Ammon's horn (tissue), 1 donor: ENCODE measurements at regions not wholly inside any gene's neighbourhood (a gene's known extent, or its start where the extent isn't known, plus 50 kb on each side); places are given as distances from the start of the nearest gene placed in this dataset.
"Not testable (repeated sequence)": the region's sequence is repeated elsewhere in the genome, so short reads cannot be mapped to it uniquely, and the experiment has no call there.

Experiments used
- DNase-seq: peaks from one replicate; pipeline ENCODE4 v3.0.0-alpha.2; 2016; ENCODE audit warnings: low spot score

- DNase-seq, result not testable (repeated sequence)
Measured at GRCh38 chr16:29160171-29160570, 175.3 kb downstream of the LAT start.

GRCh38 chr16:29159603-29160002 is 174.8 kb downstream of the LAT start:
- not testable (repeated sequence) for DNase-seq

GRCh38 chr16:29158785-29159184 is 173.9 kb downstream of the LAT start:
- DNase-seq, result no peak

GRCh38 chr16:29158031-29158784 is 173.4 kb downstream of the LAT start:
- DNase-seq, result not testable (repeated sequence)

- not testable (repeated sequence) for DNase-seq
Measured at GRCh38 chr16:29157051-29157923, 172.4 kb downstream of the LAT start.

- DNase-seq, result no peak
Measured at GRCh38 chr16:29156511-29156910, 171.7 kb downstream of the LAT start.

- DNase-seq, result not testable (repeated sequence)
Measured at GRCh38 chr16:29155866-29156200, 171.0 kb downstream of the LAT start.

- not testable (repeated sequence) for DNase-seq
Measured at GRCh38 chr16:29155131-29155865, 170.4 kb downstream of the LAT start.

- DNase-seq, result no peak
Measured at GRCh38 chr16:29154676-29155121, 169.8 kb downstream of the LAT start.

GRCh38 chr16:29154088-29154487 is 169.2 kb downstream of the LAT start:
- no peak for DNase-seq

GRCh38 chr16:29153307-29153706 is 168.5 kb downstream of the LAT start:
- not testable (repeated sequence) for DNase-seq

- DNase-seq, result not testable (repeated sequence)
Measured at GRCh38 chr16:29152544-29153031, 167.7 kb downstream of the LAT start.

- no peak for DNase-seq
Measured at GRCh38 chr16:29151317-29151716, 166.5 kb downstream of the LAT start.

- not testable (repeated sequence) for DNase-seq
Measured at GRCh38 chr16:29149912-29150311, 165.1 kb downstream of the LAT start.

GRCh38 chr16:29148867-29149272 is 164.0 kb downstream of the LAT start:
- DNase-seq, result no peak

GRCh38 chr16:29148131-29148691 is 163.4 kb downstream of the LAT start:
- DNase-seq, result no peak

- DNase-seq, result not testable (repeated sequence)
Measured at GRCh38 chr16:29147710-29148109, 162.9 kb downstream of the LAT start.

- not testable (repeated sequence) for DNase-seq
Measured at GRCh38 chr16:29146808-29147643, 162.2 kb downstream of the LAT start.

- DNase-seq, result no peak
Measured at GRCh38 chr16:29146266-29146665, 161.4 kb downstream of the LAT start.

GRCh38 chr16:29145486-29146225 is 160.8 kb downstream of the LAT start:
- DNase-seq, result not testable (repeated sequence)
